SU-DHL-6 (cell line): ENCODE measurements at regions not wholly inside any gene's neighbourhood (a gene's known extent, or its start where the extent isn't known, plus 50 kb on each side); places are given as distances from the start of the nearest gene placed in this dataset.

Experiments
- H2AFZ ChIP-seq: fragments of 200-600 bp; sonication (generic); 2 replicates; pipeline ENCODE4 v1.6.1; 2014; ENCODE audit warnings: low read depth, mild to moderate bottlenecking, moderate library complexity, mixed read lengths, antibody characterized with exemption, low read length; ENCODE audit not compliant: severe bottlenecking
- H3F3A ChIP-seq: fragments of 200-600 bp; shearing (Covaris generic); 2 replicates; pipeline ENCODE4 v1.6.0; 2016; ENCODE audit warnings: antibody characterized with exemption, mild to moderate bottlenecking; ENCODE audit not compliant: insufficient read depth
- H3K27ac ChIP-seq: fragments of 200-600 bp; sonication (generic); 2 replicates; pipeline ENCODE4 v1.5.1; 2016; ENCODE audit warnings: low read depth, mild to moderate bottlenecking, low read length, moderate library complexity, mixed read lengths
- H3K27me3 ChIP-seq: fragments of 200-600 bp; sonication (generic), shearing (Covaris generic); 2 replicates; pipeline ENCODE4 v1.6.0; 2014; ENCODE audit warnings: mild to moderate bottlenecking, low read length
- H3K36me3 ChIP-seq: fragments of 200-600 bp; sonication (generic); 2 replicates; pipeline ENCODE4 v1.6.1; 2014; ENCODE audit warnings: mild to moderate bottlenecking, low read length, mixed read lengths
- H3K4me2 ChIP-seq: fragments of 300-600, 200-600 bp; shearing (Covaris generic), sonication (generic); 2 replicates; pipeline ENCODE4 v1.6.0; 2014; ENCODE audit warnings: low read length, low read depth, mild to moderate bottlenecking; ENCODE audit not compliant: poor library complexity, severe bottlenecking
- H3K4me3 ChIP-seq: fragments of 200-600 bp; sonication (generic); 2 replicates; pipeline ENCODE4 v1.5.1; 2014; ENCODE audit warnings: antibody characterized with exemption, low read length, mild to moderate bottlenecking, mixed read lengths; ENCODE audit not compliant: insufficient read depth, poor library complexity, severe bottlenecking
- H3K79me2 ChIP-seq: fragments of 200-600 bp; sonication (generic); 2 replicates; pipeline ENCODE4 v1.6.1; 2014; ENCODE audit warnings: mild to moderate bottlenecking, low read length, moderate library complexity; ENCODE audit not compliant: insufficient read depth
- H3K9ac ChIP-seq: fragments of 200-600 bp; sonication (generic); 2 replicates; pipeline ENCODE4 v1.7.0; 2014; ENCODE audit warnings: mild to moderate bottlenecking, low read length
- H3K9me2 ChIP-seq: fragments of 200-600 bp; sonication (generic); replicated peaks from 2 replicates; pipeline ENCODE4 v1.6.1; 2014; ENCODE audit warnings: low read length; ENCODE audit not compliant: insufficient read depth
- H3K9me3 ChIP-seq: fragments of 200-600 bp; sonication (generic); 2 replicates; pipeline ENCODE4 v1.6.1; 2014; ENCODE audit warnings: low read length, mixed read lengths; ENCODE audit not compliant: insufficient read depth
- H4K20me1 ChIP-seq: fragments of 200-600 bp; sonication (generic); 2 replicates; pipeline ENCODE4 v1.6.1; 2014; ENCODE audit warnings: low read depth, mild to moderate bottlenecking, antibody characterized with exemption, low read length, moderate library complexity, mixed read lengths
- EZH2phosphoT487 ChIP-seq: fragments of 200-600 bp; sonication (generic), shearing (Covaris generic); conservative IDR thresholded peaks from 2 replicates; pipeline ENCODE4 v1.6.1; 2018; ENCODE audit warnings: mild to moderate bottlenecking, antibody characterized with exemption, low read length, moderate library complexity, mixed read lengths
- TF ChIP-seq, protein P1 (sequence below): fragments of 200-600 bp; sonication (generic); IDR thresholded peaks from one replicate; pipeline ENCODE4 v1.5.1; 2017; ENCODE audit warnings: antibody characterized with exemption, mild to moderate bottlenecking, low read length, moderate library complexity; ENCODE audit not compliant: insufficient read depth, poor library complexity, severe bottlenecking

DNA sequence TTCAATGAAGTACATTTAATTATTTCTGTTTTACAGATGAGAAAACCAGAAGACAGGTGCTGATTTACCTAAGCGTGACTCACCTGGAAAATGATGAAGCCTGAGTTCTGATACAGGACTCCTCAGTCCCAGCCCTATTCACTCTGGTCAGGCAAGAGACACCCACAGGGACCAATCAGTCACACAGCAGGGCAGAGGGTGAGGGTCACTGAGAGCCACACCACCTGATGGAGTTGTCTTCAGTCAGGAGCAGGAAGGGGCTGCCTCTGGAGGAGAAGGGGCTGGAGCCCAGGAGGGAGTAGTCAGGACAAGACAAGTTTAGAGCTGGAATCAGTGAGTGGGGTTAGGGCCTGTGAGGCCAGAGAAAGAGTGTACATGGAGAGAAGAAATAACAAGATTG, 251.2 kb upstream of the MOCS1 start:
- Histone ChIP-seq H3K9me2 (no peaks in the 10 kb centered on the region), H3K36me3 (no peaks in the 10 kb centered on the region), H3K9me3 (peaks cover 18% of the 10 kb centered on the region; the same call in 1 of the 2 replicates), H3K27ac (no peak overlapping the region), H3K79me2 (no peaks in the 10 kb centered on the region), H3K4me3 (no peak overlapping the region), H3K27me3 (0 out of 2 replicates have a peak, but pooled peaks cover 2% of the 10 kb centered on the region), H3K4me2 (no peak overlapping the region), H3K9ac (no peak overlapping the region), H2AFZ (no peak overlapping the region), H4K20me1 (no peaks in the 10 kb centered on the region), H3F3A (no peaks in the 10 kb centered on the region)
- no peak for TF ChIP-seq EZH2phosphoT487
- TF ChIP-seq, protein P1, sequence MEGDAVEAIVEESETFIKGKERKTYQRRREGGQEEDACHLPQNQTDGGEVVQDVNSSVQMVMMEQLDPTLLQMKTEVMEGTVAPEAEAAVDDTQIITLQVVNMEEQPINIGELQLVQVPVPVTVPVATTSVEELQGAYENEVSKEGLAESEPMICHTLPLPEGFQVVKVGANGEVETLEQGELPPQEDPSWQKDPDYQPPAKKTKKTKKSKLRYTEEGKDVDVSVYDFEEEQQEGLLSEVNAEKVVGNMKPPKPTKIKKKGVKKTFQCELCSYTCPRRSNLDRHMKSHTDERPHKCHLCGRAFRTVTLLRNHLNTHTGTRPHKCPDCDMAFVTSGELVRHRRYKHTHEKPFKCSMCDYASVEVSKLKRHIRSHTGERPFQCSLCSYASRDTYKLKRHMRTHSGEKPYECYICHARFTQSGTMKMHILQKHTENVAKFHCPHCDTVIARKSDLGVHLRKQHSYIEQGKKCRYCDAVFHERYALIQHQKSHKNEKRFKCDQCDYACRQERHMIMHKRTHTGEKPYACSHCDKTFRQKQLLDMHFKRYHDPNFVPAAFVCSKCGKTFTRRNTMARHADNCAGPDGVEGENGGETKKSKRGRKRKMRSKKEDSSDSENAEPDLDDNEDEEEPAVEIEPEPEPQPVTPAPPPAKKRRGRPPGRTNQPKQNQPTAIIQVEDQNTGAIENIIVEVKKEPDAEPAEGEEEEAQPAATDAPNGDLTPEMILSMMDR: no peak

GRCh38 chr6:40183902-40184301, 249.6 kb upstream of the MOCS1 start:
- TF ChIP-seq, protein P1: no peak
- TF ChIP-seq EZH2phosphoT487: no peak
- H3K4me2 ChIP-seq: no peak overlapping the region
- H3K9ac ChIP-seq: no peak overlapping the region
- no peak overlapping the region for H3K27ac ChIP-seq
- H3K4me3 ChIP-seq: no peak overlapping the region
- H3K36me3 ChIP-seq: no peaks in the 10 kb centered on the region
- no peak overlapping the region for H2AFZ ChIP-seq
- H3F3A ChIP-seq: no peaks in the 10 kb centered on the region
- no peaks in the 10 kb centered on the region for H3K9me2 ChIP-seq
- H4K20me1 ChIP-seq: no peaks in the 10 kb centered on the region
- no peaks in the 10 kb centered on the region for H3K79me2 ChIP-seq
- H3K27me3 ChIP-seq: 0 out of 2 replicates have a peak, but pooled peaks cover 2% of the 10 kb centered on the region
- peaks cover 18% of the 10 kb centered on the region; the same call in 1 of the 2 replicates for H3K9me3 ChIP-seq

DNA sequence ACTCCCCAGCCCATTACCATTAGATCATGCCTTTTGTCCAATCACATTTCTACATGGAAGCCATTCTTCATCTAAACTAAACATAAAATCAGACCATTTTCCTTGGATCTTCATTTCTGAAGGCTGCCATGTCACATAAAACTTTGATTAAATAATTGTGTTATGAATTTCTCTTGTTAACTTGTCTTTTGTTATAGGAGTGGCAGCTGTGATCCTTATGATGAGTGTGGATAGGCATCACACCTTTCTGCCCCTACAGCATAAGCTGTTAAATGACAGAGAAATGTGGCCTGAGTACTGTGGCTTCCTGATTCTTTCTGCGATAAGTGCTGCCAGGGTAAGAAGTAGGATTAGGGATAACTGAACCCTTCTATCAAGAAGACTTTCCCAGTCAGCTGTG, 247.1 kb upstream of the MOCS1 start:
- Histone ChIP-seq H3K9me3 (peaks cover 18% of the 10 kb centered on the region; the same call in 1 of the 2 replicates), H3K27me3 (0 out of 2 replicates have a peak, but pooled peaks cover 2% of the 10 kb centered on the region), H3K79me2 (no peaks in the 10 kb centered on the region), H3K9me2 (no peaks in the 10 kb centered on the region), H2AFZ (no peak overlapping the region), H3K4me3 (no peak overlapping the region), H4K20me1 (no peaks in the 10 kb centered on the region), H3K9ac (no peak overlapping the region), H3K4me2 (no peak overlapping the region), H3K36me3 (no peaks in the 10 kb centered on the region), H3F3A (no peaks in the 10 kb centered on the region), H3K27ac (no peak overlapping the region)
- no peak for TF ChIP-seq EZH2phosphoT487
- TF ChIP-seq, protein P1: no peak
